SH-SY5Y (cell line): ENCODE measurements at regions not wholly inside any gene's neighbourhood (a gene's known extent, or its start where the extent isn't known, plus 50 kb on each side); places are given as distances from the start of the nearest gene placed in this dataset.

Experiments used
- GATA2 ChIP-seq: IDR thresholded peaks from 2 replicates; pipeline ENCODE4 v1.6.1; 2011; ENCODE audit warnings: mild to moderate bottlenecking, low read depth, low read length
- GATA3 ChIP-seq: IDR thresholded peaks from 2 replicates; pipeline ENCODE4 v1.6.1; 2011; ENCODE audit warnings: low read depth, mild to moderate bottlenecking, low read length, moderate library complexity

DNA sequence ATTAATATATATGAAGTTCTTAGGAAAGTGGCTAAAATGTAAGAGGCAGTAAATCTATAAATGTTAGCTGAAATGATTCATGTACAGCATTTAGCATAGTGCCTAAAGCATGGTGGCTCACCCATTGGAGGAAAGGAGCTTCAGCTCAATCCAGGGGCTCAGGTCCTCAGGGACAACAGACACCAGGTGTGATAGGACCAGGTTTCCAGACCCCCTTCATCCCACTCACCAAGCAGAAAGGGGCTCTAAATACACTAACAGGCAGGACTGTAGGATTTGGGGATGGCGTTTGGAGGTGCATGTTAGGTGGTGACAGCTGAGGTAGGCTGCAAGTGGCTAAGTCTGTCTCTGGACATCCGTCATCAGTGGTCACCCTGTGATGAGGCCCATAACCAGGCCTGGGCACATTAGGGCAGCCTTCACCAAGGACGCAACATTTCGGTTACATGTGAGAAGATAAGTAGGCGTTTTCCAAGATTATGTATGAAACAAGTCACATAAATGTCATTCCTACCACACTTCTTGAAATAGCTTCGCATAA lies 233.1 kb downstream of the C1orf94 start:
- TF ChIP-seq GATA2, result no peak
- TF ChIP-seq GATA3, result no peak
